A549 (cell line): ENCODE measurements at regions not wholly inside any gene's neighbourhood (a gene's known extent, or its start where the extent isn't known, plus 50 kb on each side); places are given as distances from the start of the nearest gene placed in this dataset.

Experiments
- ATAC-seq, 2 experiments: fragments of 200-7000 bp in 1 of 2; fragments of >200 bp in 1 of 2; cut with Nextera tagmentation in 1 of 2; cut with Tn5 transposase in 1 of 2; 3 replicates each; pipeline versions ENCODE4 v1.8.0 to v1.9.1; 2018 to 2020; ENCODE audit warnings: mild to moderate bottlenecking in 1 of 2, moderate library complexity in 1 of 2
- CTCF ChIA-PET: fragments of 300-600 bp; sonication (Branson Sonifier 250); formaldehyde crosslinking; extraction: SDS; loops from one replicate; lab custom pipeline; 2021; ENCODE audit warnings: antibody characterized with exemption, inconsistent platforms; lab: Yijun Ruan, JAX
- POLR2A ChIA-PET: fragments of 350-600 bp; formaldehyde crosslinking; extraction: SDS; loops from one replicate; lab custom pipeline; 2021; ENCODE audit warnings: antibody characterized with exemption, inconsistent platforms; lab: Yijun Ruan, JAX
- DNase-seq, 2 experiments: peaks; one replicate each; pipeline versions ENCODE4 v3.0.0 to v3.0.0-alpha.2; 2011 to 2016; ENCODE audit warnings: low read depth in 1 of 2, low spot score in 1 of 2
- FAIRE-seq: peaks from 2 replicates; lab custom pipeline; 2011; peaks lifted over from hg19 to GRCh38; lab: Jason Lieb, UNC
- H3K27ac ChIP-seq, 2 experiments: fragments of >200 bp; sonication (Bioruptor Twin); formaldehyde crosslinking; 3 replicates each; pipeline ENCODE4 v1.5.1; 2016 to 2017
- H3K4me1 ChIP-seq: fragments of >200 bp; sonication (Bioruptor Twin); formaldehyde crosslinking; 3 replicates; pipeline ENCODE4 v1.6.1; 2016
- H3K4me2 ChIP-seq: fragments of >200 bp; sonication (Bioruptor Twin); formaldehyde crosslinking; 3 replicates; pipeline ENCODE4 v1.6.1; 2016
- H3K4me3 ChIP-seq: fragments of >200 bp; sonication (Bioruptor Twin); formaldehyde crosslinking; 3 replicates; pipeline ENCODE4 v1.5.1; 2016
- H3K9me3 ChIP-seq: fragments of >200 bp; sonication (Bioruptor Twin); formaldehyde crosslinking; 3 replicates; pipeline ENCODE4 v1.6.1; 2016
- BCL3 ChIP-seq: fragments of >200 bp; sonication (Bioruptor Twin); formaldehyde crosslinking; IDR thresholded peaks from 3 replicates; pipeline ENCODE4 v1.6.1; 2016
- CEBPB ChIP-seq, 2 experiments: fragments of >200 bp in 1 of 2; sonication (Bioruptor Twin) in 1 of 2; formaldehyde crosslinking in 1 of 2; IDR thresholded peaks; 2 replicates each; pipeline ENCODE4 v1.6.1; 2012 to 2016
- CHD2 ChIP-seq: fragments of 150-350 bp; IDR thresholded peaks from 2 replicates; pipeline ENCODE4 v1.6.1; 2014; ENCODE audit warnings: low read length; ENCODE audit not compliant: partially characterized antibody
- E2F6 ChIP-seq: IDR thresholded peaks from 2 replicates; pipeline ENCODE4 v1.6.1; 2012; ENCODE audit warnings: low read depth, borderline replicate concordance
- EHF ChIP-seq: fragments of 250-450 bp; sonication (Bioruptor Pico); IDR thresholded peaks from 2 replicates; pipeline ENCODE4 v1.5.0; 2020; ENCODE audit warnings: mild to moderate bottlenecking
- FOXS1 ChIP-seq: fragments of 250-450 bp; sonication (Bioruptor Pico); IDR thresholded peaks from 2 replicates; pipeline ENCODE4 v1.5.0; 2020; ENCODE audit warnings: mild to moderate bottlenecking, moderate library complexity
- GATA3 ChIP-seq: IDR thresholded peaks from 2 replicates; pipeline ENCODE4 v1.6.1; 2012; ENCODE audit warnings: borderline replicate concordance
- HES2 ChIP-seq: fragments of >200 bp; sonication (Bioruptor Twin); formaldehyde crosslinking; IDR thresholded peaks from 2 replicates; pipeline ENCODE4 v1.6.1; 2016
- HMGXB4 ChIP-seq: fragments of 250-450 bp; sonication (Bioruptor Pico); IDR thresholded peaks from 2 replicates; pipeline ENCODE4 v1.5.0; 2021; ENCODE audit warnings: mild to moderate bottlenecking, moderate library complexity, borderline replicate concordance
- JUNB ChIP-seq: fragments of >200 bp; sonication (Bioruptor Twin); formaldehyde crosslinking; IDR thresholded peaks from 2 replicates; pipeline ENCODE4 v1.6.1; 2016
- KDM5A ChIP-seq: fragments of 200-600 bp; sonication (generic); IDR thresholded peaks from 2 replicates; pipeline ENCODE4 v1.6.1; 2016; ENCODE audit warnings: antibody characterized with exemption, mild to moderate bottlenecking
- NFE2L2 ChIP-seq: fragments of 150-350 bp; conservative IDR thresholded peaks from 2 replicates; pipeline ENCODE4 v1.6.1; 2014; ENCODE audit warnings: low read length
- NR3C1 ChIP-seq: fragments of >200 bp; sonication (Bioruptor Twin); formaldehyde crosslinking; IDR thresholded peaks from 3 replicates; pipeline ENCODE4 v1.6.1; 2017
- POLR2A ChIP-seq: IDR thresholded peaks from 2 replicates; pipeline ENCODE4 v1.6.1; 2012; ENCODE audit warnings: mild to moderate bottlenecking, low read length
- RARB ChIP-seq: fragments of 250-450 bp; sonication (Bioruptor Pico); IDR thresholded peaks from 2 replicates; pipeline ENCODE4 v1.8.0; 2021; ENCODE audit warnings: mild to moderate bottlenecking, moderate library complexity
- RFX5 ChIP-seq: fragments of 450-650 bp; IDR thresholded peaks from 2 replicates; pipeline ENCODE4 v1.7.1; 2014; ENCODE audit warnings: antibody characterized with exemption, mild to moderate bottlenecking, moderate library complexity
- RNF2 ChIP-seq: fragments of 200-600 bp; sonication (generic); IDR thresholded peaks from 2 replicates; pipeline ENCODE4 v1.6.1; 2016; ENCODE audit warnings: low read depth, mild to moderate bottlenecking, antibody characterized with exemption, moderate library complexity, borderline replicate concordance
- TFCP2L1 ChIP-seq: fragments of 250-450 bp; sonication (Bioruptor Pico); IDR thresholded peaks from 2 replicates; pipeline ENCODE4 v1.5.0; 2021; ENCODE audit warnings: mild to moderate bottlenecking
- ZNF302 ChIP-seq: fragments of 250-450 bp; sonication (Bioruptor Pico); IDR thresholded peaks from 2 replicates; pipeline ENCODE4 v1.9.0; 2021; ENCODE audit warnings: inconsistent platforms, mild to moderate bottlenecking, moderate library complexity
- ZSCAN20 ChIP-seq: fragments of 250-450 bp; sonication (Bioruptor Pico); IDR thresholded peaks from 2 replicates; pipeline ENCODE4 v1.8.0; 2022; ENCODE audit warnings: mild to moderate bottlenecking, moderate library complexity
- WGBS: methylation state at CpG from one replicate; pipeline ENCODE4 v1.1.6; 2017; ENCODE audit errors: missing lambda C conversion rate; 5-methylcytosine and 5-hydroxymethylcytosine counted together

- Histone ChIP-seq H3K9me3 (peaks cover 4% of the 10 kb centered on the region; the same call in 2 of the 3 replicates), H3K4me2 (no peak overlapping the region)
- POLR2A ChIA-PET = no interaction called here
- TF ChIP-seq NFE2L2 = no peak
- TF ChIP-seq, all 56 proteins: peak for 0
- DNase-seq (no peak), ATAC-seq (no peak), FAIRE-seq (no peak)
- Histone ChIP-seq H3K4me1 (no peaks in the 10 kb centered on the region), H3K27ac (no peak overlapping the region), H3K4me3 (no peak overlapping the region)
- CTCF ChIA-PET = interaction anchor here (1.4 kb wide), 1 partner anchor 9 kb away, joined by 5 read pairs; no protein-coding TSS in a partner anchor
Measured at GRCh38 chr12:58434726-58435125, 485.6 kb downstream of the LRIG3 start.

DNA sequence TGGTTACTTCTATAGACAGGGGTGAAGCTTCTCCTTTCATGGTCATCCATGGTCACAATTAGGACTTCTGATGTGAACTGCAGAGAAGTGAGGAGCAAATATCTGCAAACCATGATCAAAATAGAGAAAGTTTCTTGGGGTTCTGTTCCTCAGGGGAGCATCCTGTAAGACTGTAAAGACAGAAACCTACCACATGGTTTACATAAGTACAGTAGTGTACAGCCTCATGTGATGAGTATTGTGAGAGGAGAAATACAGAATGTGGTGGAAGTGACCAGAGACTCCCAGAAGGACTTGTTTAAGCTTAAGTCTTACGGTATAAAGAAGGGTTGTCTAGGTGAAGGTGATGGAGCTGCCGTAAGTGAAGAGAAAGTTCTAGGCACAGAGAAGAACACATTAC lies 484.7 kb downstream of the LRIG3 start:
- Histone ChIP-seq H3K27ac (no peak overlapping the region), H3K4me2 (no peak overlapping the region), H3K4me1 (no peaks in the 10 kb centered on the region), H3K4me3 (no peak overlapping the region), H3K9me3 (peaks cover 3% of the 10 kb centered on the region; the same call in 1 of the 3 replicates)
- CTCF ChIA-PET = interaction anchor here (1.4 kb wide), 1 partner anchor 8 kb away, joined by 5 read pairs; no protein-coding TSS in a partner anchor
- TF ChIP-seq NR3C1 (no peak), RARB (CRISPR knock-in tag) (no peak), HES2 (no peak), ZSCAN20 (CRISPR knock-in tag) (no peak), RFX5 (no peak), POLR2A (no peak), E2F6 (no peak), BCL3 (no peak), ZNF302 (CRISPR knock-in tag) (no peak), RNF2 (no peak), FOXS1 (CRISPR knock-in tag) (no peak), GATA3 (no peak), TFCP2L1 (CRISPR knock-in tag) (no peak), EHF (CRISPR knock-in tag) (no peak), CHD2 (no peak)
- POLR2A ChIA-PET = no interaction called here
- peak; percentile 54 for FAIRE-seq
- ATAC-seq = no peak
- no peak for DNase-seq
- WGBS = 93% methylated on average over 2 of the region's 2 CpGs

GRCh38 chr12:58441483-58441882 lies 478.8 kb downstream of the LRIG3 start:
- no peak for ATAC-seq
- FAIRE-seq = no peak
- WGBS = 85% methylated on average over 2 of the region's 2 CpGs
- Histone ChIP-seq H3K9me3 (no peaks in the 10 kb centered on the region), H3K27ac (no peak overlapping the region), H3K4me2 (no peak overlapping the region), H3K4me3 (no peak overlapping the region), H3K4me1 (no peaks in the 10 kb centered on the region)
- ChIA-PET CTCF (no interaction called here), POLR2A (no interaction called here)
- DNase-seq = no peak
- no peak for TF ChIP-seq CEBPB (IDR thresholded peaks at IDR 0.05)
- TF ChIP-seq ZSCAN20 (CRISPR knock-in tag) = no peak
- TF ChIP-seq JUNB = no peak
- no peak for TF ChIP-seq KDM5A
- TF ChIP-seq HMGXB4 (CRISPR knock-in tag) = no peak
